MM.1S (cell line): ENCODE measurements at regions not wholly inside any gene's neighbourhood (a gene's known extent, or its start where the extent isn't known, plus 50 kb on each side); places are given as distances from the start of the nearest gene placed in this dataset.

Source experiments
- EZH2 ChIP-seq: fragments of 300-600 bp; sonication (generic); optimal IDR thresholded peaks from 2 replicates; pipeline ENCODE3; 2017; ENCODE audit warnings: low read depth, mild to moderate bottlenecking, antibody characterized with exemption, low read length, mixed read lengths
- EZH2phosphoT487 ChIP-seq: fragments of 300-600 bp; sonication (generic); IDR thresholded peaks from 2 replicates; pipeline ENCODE4 v1.6.1; 2018; ENCODE audit warnings: antibody characterized with exemption, low read length
- TF ChIP-seq, protein P1 (sequence below): fragments of 300-600 bp; sonication (generic); IDR thresholded peaks from 2 replicates; pipeline ENCODE4 v1.5.1; 2016; ENCODE audit warnings: antibody characterized with exemption, low read length, mixed read lengths

DNA sequence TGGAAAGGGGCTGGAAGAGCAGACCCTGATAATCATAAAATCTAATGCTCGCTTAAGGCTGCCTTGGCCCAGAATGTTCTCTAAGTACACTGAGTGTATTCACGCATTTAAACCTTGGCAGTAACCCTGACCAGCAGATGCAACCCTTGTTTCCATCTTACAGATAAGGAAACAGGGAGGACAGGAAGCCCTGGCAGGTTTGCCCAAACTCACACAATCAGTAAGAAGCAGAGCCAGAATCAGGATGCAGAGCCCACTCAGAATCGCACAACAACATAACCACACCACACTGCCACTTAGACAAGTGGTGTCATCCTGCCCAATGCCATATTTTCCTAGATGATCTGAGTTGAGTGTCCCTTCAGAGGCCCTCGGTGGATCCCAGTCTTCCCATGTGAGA is 214.5 kb upstream of the HES1 start:
- TF ChIP-seq, protein P1, sequence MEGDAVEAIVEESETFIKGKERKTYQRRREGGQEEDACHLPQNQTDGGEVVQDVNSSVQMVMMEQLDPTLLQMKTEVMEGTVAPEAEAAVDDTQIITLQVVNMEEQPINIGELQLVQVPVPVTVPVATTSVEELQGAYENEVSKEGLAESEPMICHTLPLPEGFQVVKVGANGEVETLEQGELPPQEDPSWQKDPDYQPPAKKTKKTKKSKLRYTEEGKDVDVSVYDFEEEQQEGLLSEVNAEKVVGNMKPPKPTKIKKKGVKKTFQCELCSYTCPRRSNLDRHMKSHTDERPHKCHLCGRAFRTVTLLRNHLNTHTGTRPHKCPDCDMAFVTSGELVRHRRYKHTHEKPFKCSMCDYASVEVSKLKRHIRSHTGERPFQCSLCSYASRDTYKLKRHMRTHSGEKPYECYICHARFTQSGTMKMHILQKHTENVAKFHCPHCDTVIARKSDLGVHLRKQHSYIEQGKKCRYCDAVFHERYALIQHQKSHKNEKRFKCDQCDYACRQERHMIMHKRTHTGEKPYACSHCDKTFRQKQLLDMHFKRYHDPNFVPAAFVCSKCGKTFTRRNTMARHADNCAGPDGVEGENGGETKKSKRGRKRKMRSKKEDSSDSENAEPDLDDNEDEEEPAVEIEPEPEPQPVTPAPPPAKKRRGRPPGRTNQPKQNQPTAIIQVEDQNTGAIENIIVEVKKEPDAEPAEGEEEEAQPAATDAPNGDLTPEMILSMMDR: no peak
- no peak for TF ChIP-seq EZH2
- no peak for TF ChIP-seq EZH2phosphoT487
